ENCODE measurements at regions not wholly inside any gene's neighbourhood (a gene's known extent, or its start where the extent isn't known, plus 50 kb on each side); places are given as distances from the start of the nearest gene placed in this dataset.

DNA sequence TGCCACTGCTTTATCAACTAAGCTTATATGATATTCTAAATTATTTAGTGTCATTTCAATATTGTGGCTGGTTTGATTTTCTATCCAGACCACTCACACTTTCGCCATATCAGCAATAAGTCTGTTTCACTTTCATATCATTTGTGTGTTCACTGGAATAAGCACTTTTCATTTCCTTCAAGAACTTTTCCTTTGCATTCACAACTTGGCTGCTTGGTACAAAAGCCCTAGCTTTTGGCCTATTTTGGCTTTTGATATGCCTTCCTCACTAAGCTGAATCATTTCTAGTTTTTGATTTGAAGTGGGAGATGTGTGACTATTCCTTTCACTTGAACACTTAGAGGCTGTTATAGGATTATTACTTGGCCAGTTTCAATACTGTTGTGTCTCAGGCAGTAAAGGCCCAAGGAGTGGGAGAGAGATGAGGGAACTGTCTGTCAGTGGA, 120.9 kb upstream of the NAMPT start:
- ChIA-PET POLR2A (interaction anchor here (0.8 to 2.2 kb wide), 7 partner anchors 10 to 126 kb away, joined by 4 to 18 read pairs (median 5); partner anchors contain the start of gene NAMPT), CTCF (interaction anchor here (1.0 to 1.9 kb wide), 4 partner anchors 10 to 121 kb away, joined by 3 to 7 read pairs (median 6); partner anchors contain the start of gene NAMPT)
- DNase-seq (peak; percentile 40), ATAC-seq (peak; percentile 95)
- Mint-ChIP-seq H3K4me1 (ENCODE audit: low read depth) (peaks cover 32% of the 10 kb centered on the region), H3K4me3 (no peak overlapping the region), H3K9me3 (peaks cover 17% of the 10 kb centered on the region), H3K27me3 (peaks cover 24% of the 10 kb centered on the region), H3K36me3 (ENCODE audit: low read depth) (peaks cover 5% of the 10 kb centered on the region), H3K27ac (peak overlapping the region; percentile 27)
- no peak for TF ChIP-seq CTCF (IDR thresholded peaks at IDR 0.05)
- intact Hi-C loops (cut with micrococcal nuclease): loop anchor here (1.0 kb wide), 1 partner anchor 60 kb away; no protein-coding TSS in a partner anchor

DNA sequence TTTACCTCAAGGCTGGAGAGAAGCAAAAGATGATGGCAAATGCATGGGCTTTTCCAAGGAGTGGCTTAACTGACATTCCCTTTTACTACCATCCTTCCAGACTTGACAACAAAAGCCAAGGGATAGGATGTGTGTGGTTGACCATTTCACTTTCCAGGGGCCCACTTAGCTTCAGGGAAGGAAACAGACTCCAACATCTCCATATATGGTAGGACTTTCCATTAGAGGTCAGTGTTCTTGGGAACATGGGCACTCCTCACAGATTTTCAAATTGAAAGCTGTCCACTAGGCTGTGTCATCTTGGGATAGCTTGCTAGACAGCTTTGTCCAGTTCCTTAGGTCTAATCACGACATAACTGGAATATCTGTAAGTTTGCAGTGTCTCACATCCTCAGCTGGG, 118.1 kb upstream of the NAMPT start:
- H3K4me1 Mint-ChIP-seq (ENCODE audit: low read depth): peaks cover 26% of the 10 kb centered on the region
- no peak for TF ChIP-seq CTCF (IDR thresholded peaks at IDR 0.05)
- POLR2A ChIA-PET: interaction anchor here (1.5 kb wide), 1 partner anchor 57 kb away, joined by 5 read pairs; no protein-coding TSS in a partner anchor
- intact Hi-C loops (cut with micrococcal nuclease): no loop called here
- H3K27me3 Mint-ChIP-seq: peaks cover 31% of the 10 kb centered on the region
- CTCF ChIA-PET: interaction anchor here (0.9 kb wide), 1 partner anchor 34 kb away, joined by 4 read pairs; no protein-coding TSS in a partner anchor
- no peak overlapping the region for H3K4me3 Mint-ChIP-seq
- no peak for DNase-seq
- H3K36me3 Mint-ChIP-seq (ENCODE audit: low read depth): peaks cover 5% of the 10 kb centered on the region
- no peak overlapping the region for H3K27ac Mint-ChIP-seq
- ATAC-seq: no peak
- H3K9me3 Mint-ChIP-seq: peaks cover 16% of the 10 kb centered on the region

DNA sequence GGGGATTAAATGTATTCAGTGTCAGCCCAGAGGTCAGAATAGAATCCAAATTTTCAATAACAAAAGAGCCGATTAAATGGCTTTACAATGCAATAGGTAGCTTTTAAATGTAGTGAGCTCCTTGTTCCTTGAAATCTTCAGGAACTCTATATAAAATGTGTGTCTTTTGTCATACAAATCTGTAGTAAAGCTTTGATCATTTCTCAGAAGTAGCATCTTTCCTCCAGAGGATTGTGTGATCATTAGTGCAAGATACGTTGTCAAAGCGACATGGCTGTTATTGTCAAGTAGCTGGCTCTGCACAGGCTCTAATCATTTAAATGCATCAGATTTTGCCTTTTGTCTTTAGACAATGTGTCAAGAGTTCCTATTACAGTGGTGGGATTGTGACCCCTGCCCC, 116.1 kb upstream of the NAMPT start:
- DNase-seq: no peak
- TF ChIP-seq CTCF (IDR thresholded peaks at IDR 0.05): no peak
- POLR2A ChIA-PET: interaction anchor here (0.7 to 1.2 kb wide), 2 partner anchors 142 to 562 kb away, joined by 3 read pairs; no protein-coding TSS in a partner anchor
- Mint-ChIP-seq H3K4me1 (ENCODE audit: low read depth) (peaks cover 16% of the 10 kb centered on the region), H3K9me3 (peaks cover 12% of the 10 kb centered on the region), H3K27ac (no peak overlapping the region), H3K4me3 (no peak overlapping the region), H3K36me3 (ENCODE audit: low read depth) (peaks cover 5% of the 10 kb centered on the region), H3K27me3 (peaks cover 43% of the 10 kb centered on the region)
- CTCF ChIA-PET: interaction anchor here (0.9 to 1.6 kb wide), 2 partner anchors 48 to 61 kb away, joined by 3 to 9 read pairs; no protein-coding TSS in a partner anchor
- ATAC-seq: no peak
- intact Hi-C loops (cut with micrococcal nuclease): no loop called here

DNA sequence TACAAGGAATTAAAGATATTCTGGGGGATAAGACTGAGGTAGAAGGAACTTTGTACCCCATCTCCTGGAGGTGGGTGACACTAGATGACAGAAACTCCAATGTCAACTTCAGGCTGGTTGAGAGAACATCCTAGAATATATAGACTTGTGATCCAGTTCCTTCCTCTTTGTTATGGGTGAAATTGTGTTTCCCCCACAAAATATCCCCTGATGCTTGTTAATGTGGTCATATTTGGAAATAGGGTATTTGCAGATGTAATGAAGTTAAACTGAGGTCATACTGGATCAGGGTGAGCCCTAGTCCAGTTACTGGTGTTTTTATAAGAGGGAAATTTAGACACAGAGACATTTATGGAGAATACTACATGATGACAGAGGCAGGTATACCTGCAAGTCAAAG, 114.0 kb upstream of the NAMPT start:
- Mint-ChIP-seq H3K36me3 (ENCODE audit: low read depth) (no peaks in the 10 kb centered on the region), H3K4me3 (no peak overlapping the region), H3K27me3 (peaks cover 57% of the 10 kb centered on the region), H3K27ac (no peak overlapping the region), H3K4me1 (ENCODE audit: low read depth) (no peaks in the 10 kb centered on the region), H3K9me3 (peaks cover 8% of the 10 kb centered on the region)
- no peak for TF ChIP-seq CTCF (IDR thresholded peaks at IDR 0.05)
- no peak for ATAC-seq
- DNase-seq: no peak
- ChIA-PET CTCF (interaction anchor here (0.9 to 1.2 kb wide), 2 partner anchors 14 to 64 kb away, joined by 3 read pairs; no protein-coding TSS in a partner anchor), POLR2A (no interaction called here)
- intact Hi-C loops (cut with micrococcal nuclease): no loop called here

DNA sequence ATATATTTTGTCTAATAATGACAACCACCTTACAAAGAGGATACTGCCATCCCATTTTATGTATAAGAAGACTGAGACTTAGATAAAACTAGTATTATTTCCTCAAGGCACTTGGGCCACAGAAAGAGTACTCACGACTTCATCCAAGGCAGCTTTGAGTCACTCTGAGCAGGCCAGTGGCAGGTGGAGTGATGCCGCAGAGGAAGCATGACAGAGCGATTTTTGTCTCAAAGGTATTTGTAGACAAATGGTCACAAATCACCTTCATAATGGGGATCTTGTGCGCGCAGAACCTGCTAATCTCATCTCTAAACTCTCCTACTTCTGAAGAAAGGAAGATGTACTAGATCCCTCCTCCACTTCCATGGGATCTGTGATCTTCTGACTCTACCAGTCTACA, 113.2 kb upstream of the NAMPT start:
- TF ChIP-seq CTCF (IDR thresholded peaks at IDR 0.05): no peak
- Mint-ChIP-seq H3K27ac (no peak overlapping the region), H3K9me3 (peaks cover 2% of the 10 kb centered on the region), H3K27me3 (peaks cover 55% of the 10 kb centered on the region), H3K4me1 (ENCODE audit: low read depth) (no peaks in the 10 kb centered on the region), H3K36me3 (ENCODE audit: low read depth) (no peaks in the 10 kb centered on the region), H3K4me3 (no peak overlapping the region)
- POLR2A ChIA-PET: no interaction called here
- ATAC-seq (no peak), DNase-seq (no peak)
- intact Hi-C loops (cut with micrococcal nuclease): no loop called here
- CTCF ChIA-PET: interaction anchor here (0.9 to 1.6 kb wide), 2 partner anchors 13 to 124 kb away, joined by 3 read pairs; no protein-coding TSS in a partner anchor

Measured in activated CD8-positive, alpha-beta T cell treated with anti-CD3 and anti-CD28 coated beads for 36 hours (primary cell).